ENCODE measurements at regions not wholly inside any gene's neighbourhood (a gene's known extent, or its start where the extent isn't known, plus 50 kb on each side); places are given as distances from the start of the nearest gene placed in this dataset.

DNA sequence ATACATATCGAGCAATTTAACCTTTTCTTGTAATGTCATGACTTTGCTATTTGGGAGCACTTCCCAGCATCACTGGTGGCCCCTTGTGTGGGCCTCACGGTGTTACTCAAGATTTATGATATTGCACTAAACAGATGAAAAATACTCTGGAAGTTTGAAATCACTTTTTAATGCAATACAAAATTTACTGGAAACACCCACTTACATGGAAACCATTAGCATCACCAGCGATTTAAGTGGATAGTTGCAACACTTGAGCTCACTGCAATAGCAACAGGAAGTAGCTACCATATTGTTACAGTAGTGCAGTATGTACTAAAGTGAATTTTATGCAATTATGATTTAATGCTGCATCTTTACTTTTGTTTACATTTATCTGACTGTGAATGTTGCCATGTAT is 184.4 kb downstream of the MDFIC start:
- in situ Hi-C loops (cut with HindIII; ENCODE audit: low sequenced_read_pairs) = no loop called here

DNA sequence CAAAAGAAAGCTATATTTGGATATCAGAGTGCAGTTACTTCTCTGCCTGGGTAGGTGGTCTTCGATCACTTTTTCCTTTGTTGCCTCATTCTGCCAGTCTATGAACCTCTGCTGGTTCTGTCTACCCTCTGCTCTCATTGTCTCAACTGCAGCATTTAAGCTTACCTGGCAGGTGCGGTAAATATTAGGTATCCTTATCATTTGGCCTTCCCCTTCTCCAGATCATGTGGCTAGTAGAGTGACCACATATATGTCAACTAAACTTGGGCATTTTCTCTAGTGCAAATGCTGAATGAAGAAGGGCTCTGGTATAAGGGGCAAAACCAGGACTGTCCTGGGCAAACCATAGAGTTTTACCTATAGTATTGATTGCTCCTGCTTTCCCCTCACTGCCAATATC is 180.8 kb downstream of the MDFIC start:
- in situ Hi-C loops (cut with HindIII; ENCODE audit: low sequenced_read_pairs) = loop anchor here (5.0 kb wide), 1 partner anchor 65 kb away; no protein-coding TSS in a partner anchor

DNA sequence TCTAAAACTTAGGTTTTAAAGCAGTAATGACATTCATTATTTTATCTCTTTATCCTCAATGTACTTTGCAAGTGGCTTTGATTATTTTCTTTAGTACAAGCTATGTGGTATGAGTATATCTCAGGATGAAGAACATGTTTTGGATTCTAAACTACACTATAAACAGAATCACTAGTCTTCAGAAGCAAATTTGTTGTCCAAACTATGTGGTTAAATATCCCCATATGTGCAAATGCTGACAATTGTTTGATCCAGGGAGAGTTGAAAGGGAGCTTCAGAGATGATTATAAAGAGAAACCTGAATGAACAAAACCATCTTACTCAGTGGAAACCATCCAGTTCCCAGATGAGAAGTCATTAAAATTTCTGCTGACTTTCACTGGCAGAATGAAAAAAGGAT is 179.3 kb downstream of the MDFIC start:
- in situ Hi-C loops (cut with HindIII; ENCODE audit: low sequenced_read_pairs) = loop anchor here (5.0 kb wide), 1 partner anchor 64 kb away; no protein-coding TSS in a partner anchor

DNA sequence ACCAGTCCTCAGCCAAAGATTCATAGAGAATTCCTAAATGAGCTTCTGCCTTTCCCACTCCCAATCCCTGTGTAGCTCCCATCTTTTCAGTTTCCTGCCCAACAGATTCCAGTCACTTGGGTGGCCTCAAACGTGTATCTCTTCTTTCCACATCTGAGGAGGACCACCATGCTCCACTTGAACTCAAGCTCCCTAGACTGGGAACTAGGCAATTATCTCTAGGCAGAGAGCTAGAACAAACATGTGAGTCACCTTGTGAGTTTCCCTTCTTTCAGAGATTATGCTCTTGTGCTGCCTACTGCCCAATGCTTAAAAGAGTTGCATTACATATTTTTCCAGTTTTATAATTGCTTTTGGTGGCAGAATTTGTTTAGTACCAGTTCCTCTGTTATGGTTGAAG is 178.0 kb downstream of the MDFIC start:
- in situ Hi-C loops (cut with HindIII; ENCODE audit: low sequenced_read_pairs) = loop anchor here (5.0 kb wide), 1 partner anchor 63 kb away; no protein-coding TSS in a partner anchor

DNA sequence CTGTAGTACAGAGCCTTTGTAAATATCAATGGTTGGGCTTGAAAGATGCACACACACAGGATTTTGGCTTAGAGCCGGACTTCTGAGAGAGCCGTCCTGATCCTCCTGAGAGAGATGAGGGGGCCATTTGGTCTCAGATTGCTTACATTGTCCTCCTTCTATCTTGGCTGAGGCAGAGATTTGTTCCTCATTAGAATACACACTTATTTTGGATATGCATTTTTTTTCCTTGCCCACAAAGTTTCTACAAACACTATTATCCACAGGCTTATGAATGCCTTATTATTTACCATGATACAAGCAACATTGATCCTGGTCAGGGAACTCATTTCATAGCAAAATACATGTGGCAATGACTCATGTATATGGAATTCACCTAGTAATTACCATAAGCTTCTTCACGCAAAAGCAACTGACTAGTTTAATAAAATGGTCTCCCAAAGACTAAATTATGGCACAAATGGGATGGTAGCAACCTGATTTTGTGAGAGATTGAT is 175.3 kb downstream of the MDFIC start:
- in situ Hi-C loops (cut with HindIII; ENCODE audit: low sequenced_read_pairs) = no loop called here

DNA sequence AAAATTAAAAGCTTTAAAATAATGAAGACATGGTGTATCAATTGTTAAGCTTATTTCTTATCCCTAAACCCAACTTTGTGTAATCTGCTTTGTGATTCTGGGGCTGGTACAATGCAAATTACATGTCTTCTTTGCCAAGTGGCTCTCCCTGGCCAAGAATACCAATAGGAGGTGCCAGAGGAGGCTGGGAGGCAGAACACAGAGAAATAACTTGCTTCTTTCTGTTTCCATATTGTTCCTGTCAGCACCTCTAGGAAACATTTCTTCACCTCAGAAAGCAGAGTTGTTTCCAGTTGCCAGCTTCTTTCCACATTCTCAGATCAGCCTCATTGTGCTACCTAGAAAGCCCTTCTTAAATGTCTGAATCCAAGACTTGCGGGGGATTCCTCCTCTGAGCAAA is 174.4 kb downstream of the MDFIC start:
- in situ Hi-C loops (cut with HindIII; ENCODE audit: low sequenced_read_pairs) = no loop called here

DNA sequence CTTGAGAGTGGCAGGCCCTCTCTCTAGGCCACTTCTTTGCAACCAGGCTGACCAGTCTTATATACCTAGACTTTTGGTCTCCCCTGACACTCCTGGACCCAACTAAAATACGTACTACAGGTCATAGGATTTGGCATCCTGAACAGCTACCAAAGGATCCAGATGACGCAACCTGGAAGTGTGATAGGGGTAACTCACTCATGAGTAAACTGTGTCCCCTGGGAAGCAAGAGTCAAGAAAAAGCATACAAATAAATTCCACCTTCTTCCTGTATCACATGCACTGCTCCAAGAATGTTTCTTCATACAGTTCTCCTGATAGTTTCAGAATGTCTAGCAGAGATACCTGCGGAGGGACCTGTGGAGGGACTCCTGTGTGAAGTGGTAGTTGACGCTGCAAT is 172.3 kb downstream of the MDFIC start:
- in situ Hi-C loops (cut with HindIII; ENCODE audit: low sequenced_read_pairs) = no loop called here

DNA sequence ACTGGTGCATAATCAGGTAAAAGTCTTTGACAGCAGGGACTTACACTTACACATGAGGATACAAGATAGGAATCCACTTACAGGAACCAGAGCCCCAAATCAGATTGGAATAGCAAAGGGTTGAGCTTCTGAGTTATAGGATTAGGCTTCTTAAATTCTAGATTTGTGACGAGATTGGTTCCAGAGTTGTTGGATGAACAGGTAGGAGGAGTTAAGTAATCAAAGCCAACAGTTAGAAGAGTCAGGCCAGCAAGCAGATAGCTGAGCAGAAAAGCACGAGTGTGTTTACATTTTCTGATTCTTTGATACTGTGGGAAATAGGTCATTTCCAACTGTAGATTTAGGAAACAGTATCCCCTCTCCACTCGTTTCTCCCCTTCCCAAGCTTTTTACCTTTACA is 167.0 kb downstream of the MDFIC start:
- in situ Hi-C loops (cut with HindIII; ENCODE audit: low sequenced_read_pairs) = no loop called here

DNA sequence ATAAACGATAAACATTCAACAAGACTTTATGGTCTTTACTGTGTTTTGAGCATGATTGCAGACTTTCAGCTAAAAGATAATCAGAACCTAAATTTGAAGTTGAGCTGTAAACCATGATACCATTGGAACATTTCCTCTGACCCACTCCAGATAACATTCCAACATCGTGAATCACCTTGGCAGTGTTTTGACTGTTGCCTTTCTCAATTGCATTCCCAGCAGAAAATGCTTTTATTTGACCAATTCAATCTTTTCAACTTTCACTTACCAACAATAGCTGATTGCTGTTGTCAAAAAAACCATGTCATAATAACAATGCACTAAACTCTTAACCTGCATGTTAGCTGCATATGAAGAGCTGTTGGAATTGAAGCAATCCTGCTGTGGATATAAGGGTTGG is 165.5 kb downstream of the MDFIC start:
- in situ Hi-C loops (cut with HindIII; ENCODE audit: low sequenced_read_pairs) = no loop called here

DNA sequence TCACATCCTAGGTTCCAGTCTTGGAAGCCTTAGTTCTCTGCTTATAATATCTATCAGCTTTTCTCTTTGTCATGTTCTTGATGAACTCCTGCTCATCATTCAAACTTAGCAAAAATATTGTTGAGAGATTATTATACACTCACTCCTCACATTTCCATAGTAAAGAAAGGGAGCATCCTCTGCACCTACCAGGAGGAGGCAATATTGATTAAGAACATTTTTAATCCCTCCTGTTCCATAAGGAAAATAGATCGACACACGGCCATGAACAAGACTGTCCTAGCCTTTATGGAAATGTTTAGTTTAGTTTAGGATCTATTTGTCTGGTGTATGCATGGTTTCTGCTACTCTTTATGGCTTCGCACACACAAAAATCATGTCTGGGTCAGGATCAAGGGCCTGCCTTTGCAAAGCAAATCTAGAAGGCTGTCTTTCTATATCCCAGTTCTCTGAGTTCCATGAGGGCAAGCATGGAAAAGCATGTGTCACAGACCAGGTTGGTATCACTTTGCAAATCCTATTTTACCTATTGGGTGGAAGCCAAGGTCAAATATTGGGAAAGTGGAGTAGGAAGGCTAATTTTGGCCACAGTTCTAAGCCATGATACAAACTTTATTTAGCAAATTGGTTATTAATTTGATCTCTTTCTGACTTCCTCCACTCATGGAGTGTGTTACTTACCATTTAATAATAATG is 164.4 kb downstream of the MDFIC start:
- in situ Hi-C loops (cut with HindIII; ENCODE audit: low sequenced_read_pairs) = no loop called here

DNA sequence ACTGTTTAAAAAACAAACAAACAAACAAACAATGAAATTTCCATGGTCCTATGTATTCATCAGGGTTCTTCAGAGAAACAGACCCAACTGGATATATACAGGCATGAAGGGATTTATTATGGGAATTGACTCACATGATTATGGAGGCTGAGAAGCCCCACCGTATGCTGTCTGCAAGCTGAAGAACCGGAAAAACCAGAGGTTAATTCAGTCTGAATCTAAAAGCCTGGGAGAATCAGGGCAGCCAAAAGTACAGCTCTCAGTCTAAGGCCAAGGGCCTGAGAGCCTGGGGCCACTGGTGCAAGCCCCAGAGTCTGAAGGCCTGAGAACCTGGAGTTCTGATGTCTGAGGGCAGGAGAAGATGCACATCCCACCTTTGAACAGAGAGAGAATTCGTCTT is 163.5 kb downstream of the MDFIC start:
- in situ Hi-C loops (cut with HindIII; ENCODE audit: low sequenced_read_pairs) = no loop called here

DNA sequence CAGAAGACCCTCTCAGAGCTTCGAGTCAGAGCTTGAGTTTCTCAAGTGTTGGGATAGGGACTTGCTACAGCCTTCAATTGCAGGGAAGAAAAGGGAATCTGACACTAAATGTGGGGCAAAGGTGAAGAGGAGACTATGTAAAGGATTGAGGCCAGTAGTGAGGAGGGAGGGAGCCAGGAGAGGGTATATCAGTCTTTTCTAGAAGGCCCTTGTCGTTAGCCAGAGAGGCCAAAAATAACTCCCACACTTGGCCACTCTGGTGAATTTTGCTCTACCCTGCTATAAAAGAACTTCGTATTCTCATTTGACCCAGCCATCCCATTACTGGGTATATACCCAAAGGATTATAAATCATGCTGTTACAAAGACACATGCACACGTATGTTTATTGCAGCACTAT is 162.0 kb downstream of the MDFIC start:
- in situ Hi-C loops (cut with HindIII; ENCODE audit: low sequenced_read_pairs) = no loop called here

DNA sequence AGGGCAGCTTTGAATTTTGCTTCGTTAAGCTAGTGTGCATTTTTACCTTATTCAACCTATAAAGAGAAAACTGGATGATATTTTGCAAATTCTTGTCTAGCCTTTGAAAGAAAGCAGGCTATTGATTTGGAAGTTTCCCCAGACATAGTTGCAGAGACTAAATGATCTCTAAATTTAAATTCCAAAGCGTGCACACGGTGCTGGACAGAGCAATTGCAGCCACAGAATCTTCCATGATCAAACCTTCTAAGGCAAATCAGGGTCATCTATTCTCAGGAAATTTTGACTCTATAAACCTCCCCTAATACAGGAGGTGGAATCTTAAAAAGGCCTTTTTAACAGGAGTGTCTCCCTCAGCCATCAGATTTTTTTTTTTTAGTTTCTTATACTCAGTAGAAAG is 159.9 kb downstream of the MDFIC start:
- in situ Hi-C loops (cut with HindIII; ENCODE audit: low sequenced_read_pairs) = no loop called here

DNA sequence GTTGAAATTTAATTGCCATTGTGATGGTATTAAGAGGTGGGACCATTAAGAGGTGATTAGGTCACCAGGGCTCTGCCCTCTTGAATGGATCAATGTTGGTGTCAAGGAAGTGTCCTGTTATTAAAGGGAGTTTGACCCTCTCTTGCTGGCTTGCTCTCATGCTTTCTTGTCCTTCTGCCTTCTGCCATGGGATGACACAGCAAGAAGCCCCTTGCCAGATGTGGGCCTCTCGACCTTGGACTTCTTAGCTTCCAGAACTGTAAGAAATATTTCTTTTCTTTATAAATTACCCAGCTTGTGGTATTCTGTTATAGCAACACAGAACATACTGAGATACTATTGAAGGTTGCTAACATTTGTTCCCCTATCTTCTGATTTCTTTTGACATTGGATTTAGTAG is 157.0 kb downstream of the MDFIC start:
- in situ Hi-C loops (cut with HindIII; ENCODE audit: low sequenced_read_pairs) = no loop called here

DNA sequence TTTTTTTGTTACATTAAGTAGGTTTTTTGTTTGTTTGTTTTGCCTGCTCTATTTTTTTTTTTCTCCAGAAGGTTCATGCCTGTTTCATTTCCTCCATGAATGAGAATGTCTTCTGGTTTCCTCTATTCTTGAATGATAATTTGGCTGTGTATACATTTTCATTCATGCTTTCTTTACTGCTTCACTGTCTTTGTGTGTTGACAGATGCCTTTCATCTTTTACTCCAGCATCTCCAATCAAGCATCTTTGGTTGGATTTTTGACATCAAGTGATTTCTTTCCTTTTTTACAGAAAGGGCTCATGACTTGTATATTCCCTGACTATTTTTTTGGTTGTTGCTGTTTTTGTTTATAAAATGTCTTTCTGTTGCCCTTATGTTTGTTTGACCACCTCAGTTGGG is 156.5 kb downstream of the MDFIC start:
- in situ Hi-C loops (cut with HindIII; ENCODE audit: low sequenced_read_pairs) = no loop called here

DNA sequence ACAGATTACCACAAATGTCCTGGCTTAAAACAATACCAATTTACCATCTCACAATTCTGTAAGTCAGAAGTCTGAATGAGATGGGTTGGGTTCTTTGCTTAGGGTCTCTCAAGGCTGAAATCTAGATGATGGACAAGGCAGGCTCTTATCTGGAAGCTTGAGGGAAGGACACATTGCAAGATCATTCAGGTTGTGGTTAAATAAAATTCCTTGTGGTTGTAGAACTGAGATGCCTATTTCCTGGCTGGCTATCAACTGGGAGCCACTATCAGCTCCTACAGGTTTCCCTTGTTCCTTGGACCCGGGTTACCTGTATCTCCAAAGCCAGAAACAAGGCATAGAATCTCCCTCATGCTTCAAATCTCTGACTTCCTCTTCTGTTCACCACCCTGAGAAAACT is 148.4 kb downstream of the MDFIC start:
- in situ Hi-C loops (cut with HindIII; ENCODE audit: low sequenced_read_pairs) = no loop called here

All from DLD1 (cell line).